HepG2 (cell line): ENCODE measurements at regions not wholly inside any gene's neighbourhood (a gene's known extent, or its start where the extent isn't known, plus 50 kb on each side); places are given as distances from the start of the nearest gene placed in this dataset.

Experiments used
- ATF5 ChIP-seq: sonication (generic); formaldehyde crosslinking; IDR thresholded peaks from 2 replicates; pipeline ENCODE4 v1.4.0; 2020; ENCODE audit warnings: mild to moderate bottlenecking, low read depth, missing genetic modification reagents
- ELF1 ChIP-seq: sonication (generic); formaldehyde crosslinking; IDR thresholded peaks from 2 replicates; pipeline ENCODE4 v1.4.0; 2020; ENCODE audit warnings: missing genetic modification reagents
- HNF1B ChIP-seq: sonication (generic); formaldehyde crosslinking; IDR thresholded peaks from 2 replicates; pipeline ENCODE4 v1.5.1; 2020; ENCODE audit warnings: mild to moderate bottlenecking, moderate library complexity, missing genetic modification reagents
- IRF2 ChIP-seq: IDR thresholded peaks from 2 replicates; pipeline ENCODE4 v1.6.1; 2018; ENCODE audit warnings: missing genetic modification reagents, missing compliant biosample characterization
- JUN ChIP-seq: sonication (generic); formaldehyde crosslinking; IDR thresholded peaks from 2 replicates; pipeline ENCODE4 v1.4.0; 2020; ENCODE audit warnings: mild to moderate bottlenecking, missing genetic modification reagents
- ONECUT2 ChIP-seq: sonication (generic); formaldehyde crosslinking; IDR thresholded peaks from 2 replicates; pipeline ENCODE4 v1.4.0; 2020; ENCODE audit warnings: missing genetic modification reagents
- PRDM10 ChIP-seq: sonication (generic); formaldehyde crosslinking; IDR thresholded peaks from 2 replicates; pipeline ENCODE4 v1.4.0; 2020; ENCODE audit warnings: low read depth, missing genetic modification reagents
- PRDM15 ChIP-seq: sonication (generic); formaldehyde crosslinking; IDR thresholded peaks from 2 replicates; pipeline ENCODE4 v1.4.0; 2020; ENCODE audit warnings: missing genetic modification reagents
- SIN3B ChIP-seq: fragments of 150-350 bp; IDR thresholded peaks from 2 replicates; pipeline ENCODE4 v1.6.1; 2014; ENCODE audit warnings: low read length
- SOX5 ChIP-seq: IDR thresholded peaks from 2 replicates; pipeline ENCODE4 v1.6.1; 2016; ENCODE audit warnings: borderline replicate concordance
- SRSF1 ChIP-seq: fragments of 200-400 bp; formaldehyde crosslinking; optimal IDR thresholded peaks from 2 replicates; pipeline ENCODE3; 2017; ENCODE audit warnings: mild to moderate bottlenecking, low read depth, low read length, moderate library complexity
- ZBTB21 ChIP-seq: sonication (generic); formaldehyde crosslinking; IDR thresholded peaks from 2 replicates; pipeline ENCODE4 v1.4.0; 2020; ENCODE audit warnings: missing genetic modification reagents
- ZFP41 ChIP-seq: sonication (generic); formaldehyde crosslinking; IDR thresholded peaks from 2 replicates; pipeline ENCODE4 v1.4.0; 2020; ENCODE audit warnings: mild to moderate bottlenecking, missing genetic modification reagents, borderline replicate concordance
- ZNF260 ChIP-seq: sonication (generic); formaldehyde crosslinking; IDR thresholded peaks from 2 replicates; pipeline ENCODE4 v1.4.0; 2020; ENCODE audit warnings: missing genetic modification reagents, low read depth, mild to moderate bottlenecking, borderline replicate concordance
- ZNF432 ChIP-seq: sonication (generic); formaldehyde crosslinking; IDR thresholded peaks from 2 replicates; pipeline ENCODE4 v1.5.0; 2020; ENCODE audit warnings: missing genetic modification reagents, mild to moderate bottlenecking, borderline replicate concordance
- ZNF547 ChIP-seq: sonication (generic); formaldehyde crosslinking; IDR thresholded peaks from 2 replicates; pipeline ENCODE4 v1.5.1; 2020; ENCODE audit warnings: mild to moderate bottlenecking, missing genetic modification reagents
- ZNF577 ChIP-seq: sonication (generic); formaldehyde crosslinking; IDR thresholded peaks from 2 replicates; pipeline ENCODE4 v1.4.0; 2020; ENCODE audit warnings: mild to moderate bottlenecking, low read depth, missing genetic modification reagents, borderline replicate concordance
- ZNF644 ChIP-seq: IDR thresholded peaks from 2 replicates; pipeline ENCODE4 v1.6.1; 2016; ENCODE audit warnings: low read depth
- ZNF672 ChIP-seq: sonication (generic); formaldehyde crosslinking; IDR thresholded peaks from 2 replicates; pipeline ENCODE4 v1.8.1; 2022; ENCODE audit warnings: missing genetic modification reagents
- ZNF737 ChIP-seq: sonication (generic); formaldehyde crosslinking; IDR thresholded peaks from 2 replicates; pipeline ENCODE4 v1.5.0; 2020; ENCODE audit warnings: missing genetic modification reagents, mild to moderate bottlenecking, borderline replicate concordance
- ZNF740 ChIP-seq: sonication (generic); formaldehyde crosslinking; IDR thresholded peaks from 2 replicates; pipeline ENCODE4 v1.4.0; 2020; ENCODE audit warnings: missing genetic modification reagents

- peak; percentile 54; the same call in 1 of the 2 replicates for TF ChIP-seq PRDM15 (CRISPR knock-in tag)
- TF ChIP-seq IRF2 (CRISPR knock-in tag) = peak; percentile 79
- TF ChIP-seq JUN = no peak
- peak; percentile 45; the same call in 1 of the 2 replicates for TF ChIP-seq ELF1 (CRISPR knock-in tag)
- peak; percentile 46; the same call in 1 of the 2 replicates for TF ChIP-seq ZBTB21 (CRISPR knock-in tag)
- TF ChIP-seq SOX5 (CRISPR knock-in tag) = peak; percentile 84
- TF ChIP-seq HNF1B (CRISPR knock-in tag) = peak; percentile 69
- TF ChIP-seq PRDM10 (CRISPR knock-in tag) = no peak
- no peak for TF ChIP-seq ZNF672 (CRISPR knock-in tag)
- TF ChIP-seq SIN3B = no peak
- TF ChIP-seq ZNF432 (CRISPR knock-in tag) = no peak
- TF ChIP-seq ZNF737 (CRISPR knock-in tag) = no peak
- no peak for TF ChIP-seq ATF5
- no peak for TF ChIP-seq ZNF644 (CRISPR knock-in tag)
- no peak for TF ChIP-seq SRSF1
- no peak for TF ChIP-seq ZNF547 (CRISPR knock-in tag)
- TF ChIP-seq ZNF740 (CRISPR knock-in tag) = no peak
- TF ChIP-seq ZNF577 (CRISPR knock-in tag) = no peak
- no peak for TF ChIP-seq ZNF260 (CRISPR knock-in tag)
- peak; percentile 61; the same call in 1 of the 2 replicates for TF ChIP-seq ONECUT2
- TF ChIP-seq ZFP41 (CRISPR knock-in tag) = no peak
Observed at GRCh38 chr7:138257459-138258196, 181.4 kb downstream of the AKR1D1 start (continued).
